Lung (tissue), 11 donors: ENCODE measurements at regions not wholly inside any gene's neighbourhood (a gene's known extent, or its start where the extent isn't known, plus 50 kb on each side); places are given as distances from the start of the nearest gene placed in this dataset.
"Not testable (repeated sequence)": the region's sequence is repeated elsewhere in the genome, so short reads cannot be mapped to it uniquely, and the experiment has no call there.

Experiments
- ATAC-seq: fragments of 200-7000 bp; cut with Tn5 transposase; one replicate; pipeline ENCODE4 v1.9.1; 2020; ENCODE audit warnings: moderate number of reproducible peaks; ENCODE audit not compliant: insufficient read depth, low FRiP score
- DNase-seq, 3 donors: peaks; one replicate each; pipeline ENCODE4 v3.0.0-alpha.2; 2013 to 2017
- H3K27ac ChIP-seq, 2 donors: one replicate each; pipeline ENCODE4 v1.5.1; 2013; ENCODE audit warnings: mild to moderate bottlenecking in 2 of 2, moderate library complexity in 2 of 2, control low read depth in 1 of 2, inconsistent platforms in 1 of 2, low read depth in 1 of 2, low read length in 1 of 2
- H3K27me3 ChIP-seq, 3 donors: one replicate each; pipeline ENCODE4 v1.5.1; 2013; ENCODE audit warnings: low read length in 2 of 3; ENCODE audit not compliant: control insufficient read depth in 3 of 3, insufficient read depth in 3 of 3
- H3K36me3 ChIP-seq, 4 donors: one replicate each; pipeline ENCODE4 v1.5.1; 2013; ENCODE audit warnings: low read length in 4 of 4, mild to moderate bottlenecking in 1 of 4, moderate library complexity in 1 of 4; ENCODE audit not compliant: control insufficient read depth in 4 of 4, insufficient read depth in 4 of 4
- H3K4me1 ChIP-seq, 5 donors: one replicate each; pipeline ENCODE4 v1.5.1; 2013; ENCODE audit warnings: low read length in 5 of 5, mild to moderate bottlenecking in 2 of 5, moderate library complexity in 1 of 5; ENCODE audit not compliant: control insufficient read depth in 5 of 5, insufficient read depth in 5 of 5
- H3K4me3 ChIP-seq: one replicate; pipeline ENCODE4 v1.5.1; 2013; ENCODE audit warnings: mild to moderate bottlenecking, control low read depth, moderate library complexity
- H3K9ac ChIP-seq, 2 donors: one replicate each; pipeline ENCODE4 v1.5.1; 2013; ENCODE audit warnings: low read length in 2 of 2, control low read depth in 1 of 2; ENCODE audit not compliant: insufficient read depth in 1 of 2
- H3K9me3 ChIP-seq, 4 donors: one replicate each; pipeline ENCODE4 v1.5.1; 2013; ENCODE audit warnings: low read length in 3 of 4, mild to moderate bottlenecking in 1 of 4, moderate library complexity in 1 of 4; ENCODE audit not compliant: control insufficient read depth in 4 of 4, insufficient read depth in 3 of 4
- WGBS, 2 donors: extraction: QIAGEN DNeasy Blood & Tissue Kit; methylation state at CpG; one replicate each; pipeline ENCODE4 v1.1.7; 2013; 5-methylcytosine and 5-hydroxymethylcytosine counted together
- TF ChIP-seq, protein P1 (sequence below): IDR thresholded peaks from 2 replicates; pipeline ENCODE4 v1.5.1; 2012; ENCODE audit warnings: mild to moderate bottlenecking; ENCODE audit errors: control extremely low read depth, extremely low read depth
- donor health status: control.
- donor health status: control.
- donor health status: Bipolar disorder and iron deficiency.
- donor health status: healthy.
- donor health status: DM: yes; HTN: yes; CAD: no.

GRCh38 chr7:140275069-140275965 lies 98.5 kb upstream of the KDM7A start:
- ATAC-seq (no peak), DNase-seq (peak; percentile 36 to 79 (median 71))
- Histone ChIP-seq H3K27ac (no peak overlapping the region), H3K4me1 (peaks cover 0 to 4% (median 0%) of the 10 kb centered on the region in 5 donors), H3K9ac (peak overlapping the region in 1 of 2 donors; percentile 17), H3K9me3 (no peaks in the 10 kb centered on the region), H3K27me3 (no peaks in the 10 kb centered on the region), H3K4me3 (no peak overlapping the region), H3K36me3 (no peaks in the 10 kb centered on the region)
- TF ChIP-seq, protein P1, sequence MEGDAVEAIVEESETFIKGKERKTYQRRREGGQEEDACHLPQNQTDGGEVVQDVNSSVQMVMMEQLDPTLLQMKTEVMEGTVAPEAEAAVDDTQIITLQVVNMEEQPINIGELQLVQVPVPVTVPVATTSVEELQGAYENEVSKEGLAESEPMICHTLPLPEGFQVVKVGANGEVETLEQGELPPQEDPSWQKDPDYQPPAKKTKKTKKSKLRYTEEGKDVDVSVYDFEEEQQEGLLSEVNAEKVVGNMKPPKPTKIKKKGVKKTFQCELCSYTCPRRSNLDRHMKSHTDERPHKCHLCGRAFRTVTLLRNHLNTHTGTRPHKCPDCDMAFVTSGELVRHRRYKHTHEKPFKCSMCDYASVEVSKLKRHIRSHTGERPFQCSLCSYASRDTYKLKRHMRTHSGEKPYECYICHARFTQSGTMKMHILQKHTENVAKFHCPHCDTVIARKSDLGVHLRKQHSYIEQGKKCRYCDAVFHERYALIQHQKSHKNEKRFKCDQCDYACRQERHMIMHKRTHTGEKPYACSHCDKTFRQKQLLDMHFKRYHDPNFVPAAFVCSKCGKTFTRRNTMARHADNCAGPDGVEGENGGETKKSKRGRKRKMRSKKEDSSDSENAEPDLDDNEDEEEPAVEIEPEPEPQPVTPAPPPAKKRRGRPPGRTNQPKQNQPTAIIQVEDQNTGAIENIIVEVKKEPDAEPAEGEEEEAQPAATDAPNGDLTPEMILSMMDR = no peak
- WGBS, 2 donors = 38 to 58% methylated on average over 11 of the region's 11 CpGs

GRCh38 chr7:140273417-140273816 lies 96.6 kb upstream of the KDM7A start:
- peaks cover 0 to 4% (median 0%) of the 10 kb centered on the region in 5 donors for H3K4me1 ChIP-seq
- no peaks in the 10 kb centered on the region for H3K36me3 ChIP-seq
- no peak for ATAC-seq
- TF ChIP-seq, protein P1 = no peak
- H3K27ac ChIP-seq = no peak overlapping the region
- H3K27me3 ChIP-seq = no peaks in the 10 kb centered on the region
- H3K4me3 ChIP-seq = no peak overlapping the region
- H3K9ac ChIP-seq = no peak overlapping the region
- H3K9me3 ChIP-seq = no peaks in the 10 kb centered on the region
- 95 to 98% methylated on average over 8 of the region's 8 CpGs for WGBS, 2 donors
- DNase-seq = no peak

- ATAC-seq, H3K9ac ChIP-seq, H3K27ac ChIP-seq, DNase-seq, H3K27me3 ChIP-seq, H3K36me3 ChIP-seq, H3K9me3 ChIP-seq, H3K4me1 ChIP-seq, H3K4me3 ChIP-seq: not testable (repeated sequence)
- 95 to 96% methylated on average over 16 of the region's 16 CpGs for WGBS, 2 donors
These were observed 94.8 kb upstream of the KDM7A start for GRCh38 chr7:140271643-140271968.

DNA sequence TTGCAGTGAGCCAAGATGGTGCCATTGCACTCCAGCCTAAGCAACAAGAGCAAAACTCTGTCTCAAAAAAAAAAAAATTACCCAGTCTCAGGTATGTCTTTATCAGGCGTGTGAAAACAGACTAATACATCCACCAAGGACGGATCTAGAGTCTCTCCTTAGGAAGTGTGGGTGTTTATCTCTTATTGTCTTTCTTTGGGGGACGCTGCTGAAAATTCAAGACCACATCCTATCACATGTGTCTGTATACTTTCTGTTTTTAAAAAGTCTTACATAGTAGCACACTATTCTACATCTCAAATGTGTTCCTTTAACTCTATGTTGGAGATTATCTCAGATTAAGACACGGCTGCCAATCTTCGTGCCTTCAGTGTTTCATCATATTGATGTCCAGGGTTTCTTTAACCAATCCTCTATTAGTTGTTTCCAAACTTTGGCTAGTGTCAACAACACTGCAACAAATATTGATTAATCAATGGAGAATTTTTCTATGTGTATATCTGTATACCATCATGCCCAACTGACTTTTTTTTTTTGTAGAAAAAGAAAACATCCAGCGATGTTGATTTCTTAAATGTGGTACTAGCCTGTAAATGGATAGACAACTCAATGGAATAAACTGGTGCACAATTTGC lies 92.3 kb upstream of the KDM7A start:
- TF ChIP-seq, protein P1 = no peak

More for the DNA sequence above, 92.3 kb upstream of the KDM7A start:
- 65 to 74% methylated on average over 6 of the region's 6 CpGs for WGBS, 2 donors
- H3K36me3 ChIP-seq = no peaks in the 10 kb centered on the region
- DNase-seq (no peak), ATAC-seq (no peak)
- no peaks in the 10 kb centered on the region for H3K27me3 ChIP-seq
- no peaks in the 10 kb centered on the region for H3K4me1 ChIP-seq
- no peaks in the 10 kb centered on the region for H3K9me3 ChIP-seq
- H3K4me3 ChIP-seq = no peak overlapping the region
- H3K9ac ChIP-seq = no peak overlapping the region
- H3K27ac ChIP-seq = no peak overlapping the region
